A549 (cell line): ENCODE measurements at regions not wholly inside any gene's neighbourhood (a gene's known extent, or its start where the extent isn't known, plus 50 kb on each side); places are given as distances from the start of the nearest gene placed in this dataset.
A peak's percentile ranks its signal among the peaks of the same experiment; 100 is the strongest.

ENCODE experiments used
- ATAC-seq, 2 experiments: fragments of 200-7000 bp in 1 of 2; fragments of >200 bp in 1 of 2; cut with Nextera tagmentation in 1 of 2; cut with Tn5 transposase in 1 of 2; 3 replicates each; pipeline versions ENCODE4 v1.8.0 to v1.9.1; 2018 to 2020; ENCODE audit warnings: mild to moderate bottlenecking in 1 of 2, moderate library complexity in 1 of 2
- CTCF ChIA-PET: fragments of 300-600 bp; sonication (Branson Sonifier 250); formaldehyde crosslinking; extraction: SDS; loops from one replicate; lab custom pipeline; 2021; ENCODE audit warnings: antibody characterized with exemption, inconsistent platforms; lab: Yijun Ruan, JAX
- POLR2A ChIA-PET: fragments of 350-600 bp; formaldehyde crosslinking; extraction: SDS; loops from one replicate; lab custom pipeline; 2021; ENCODE audit warnings: antibody characterized with exemption, inconsistent platforms; lab: Yijun Ruan, JAX
- DNase-seq, 2 experiments: peaks; one replicate each; pipeline versions ENCODE4 v3.0.0 to v3.0.0-alpha.2; 2011 to 2016; ENCODE audit warnings: low read depth in 1 of 2, low spot score in 1 of 2
- FAIRE-seq: peaks from 2 replicates; lab custom pipeline; 2011; peaks lifted over from hg19 to GRCh38; lab: Jason Lieb, UNC
- H3K27ac ChIP-seq, 2 experiments: fragments of >200 bp; sonication (Bioruptor Twin); formaldehyde crosslinking; 3 replicates each; pipeline ENCODE4 v1.5.1; 2016 to 2017
- H3K4me1 ChIP-seq: fragments of >200 bp; sonication (Bioruptor Twin); formaldehyde crosslinking; 3 replicates; pipeline ENCODE4 v1.6.1; 2016
- H3K4me2 ChIP-seq: fragments of >200 bp; sonication (Bioruptor Twin); formaldehyde crosslinking; 3 replicates; pipeline ENCODE4 v1.6.1; 2016
- H3K4me3 ChIP-seq: fragments of >200 bp; sonication (Bioruptor Twin); formaldehyde crosslinking; 3 replicates; pipeline ENCODE4 v1.5.1; 2016
- H3K9me3 ChIP-seq: fragments of >200 bp; sonication (Bioruptor Twin); formaldehyde crosslinking; 3 replicates; pipeline ENCODE4 v1.6.1; 2016
- BHLHE40 ChIP-seq: IDR thresholded peaks from 2 replicates; pipeline ENCODE4 v1.6.1; 2012; ENCODE audit warnings: low read depth, low read length, inconsistent platforms
- CBX8 ChIP-seq: fragments of 200-600 bp; sonication (generic); IDR thresholded peaks from 2 replicates; pipeline ENCODE4 v1.6.1; 2016
- CHD2 ChIP-seq: fragments of 150-350 bp; IDR thresholded peaks from 2 replicates; pipeline ENCODE4 v1.6.1; 2014; ENCODE audit warnings: low read length; ENCODE audit not compliant: partially characterized antibody
- CHD4 ChIP-seq: fragments of 200-600 bp; sonication (generic); IDR thresholded peaks from 2 replicates; pipeline ENCODE4 v1.6.1; 2016; ENCODE audit warnings: antibody characterized with exemption, mild to moderate bottlenecking, borderline replicate concordance
- EHMT2 ChIP-seq: fragments of 200-600 bp; sonication (generic); IDR thresholded peaks from 2 replicates; pipeline ENCODE4 v1.6.1; 2016; ENCODE audit warnings: antibody characterized with exemption, low read depth, mild to moderate bottlenecking, moderate library complexity
- EP300 ChIP-seq, 2 experiments: fragments of >200 bp; sonication (Bioruptor Twin); formaldehyde crosslinking; IDR thresholded peaks; 2 replicates in 1 of 2; 3 replicates in 1 of 2; pipeline ENCODE4 v1.6.1; 2016 to 2017
- HDAC2 ChIP-seq: fragments of 200-600 bp; sonication (generic); IDR thresholded peaks from 2 replicates; pipeline ENCODE4 v1.6.1; 2016
- HOXB13 ChIP-seq: fragments of 250-450 bp; sonication (Bioruptor Pico); IDR thresholded peaks from 2 replicates; pipeline ENCODE4 v1.5.0; 2020; ENCODE audit warnings: low read depth, mild to moderate bottlenecking, moderate library complexity
- HOXB5 ChIP-seq: fragments of 250-450 bp; sonication (Bioruptor Pico); IDR thresholded peaks from 2 replicates; pipeline ENCODE4 v1.5.0; 2020; ENCODE audit warnings: mild to moderate bottlenecking, moderate library complexity
- JUN ChIP-seq, 2 experiments: fragments of >200 bp; sonication (Bioruptor Twin); formaldehyde crosslinking; IDR thresholded peaks; 2 replicates in 1 of 2; 3 replicates in 1 of 2; pipeline ENCODE4 v1.6.1; 2016 to 2017
- MAZ ChIP-seq: fragments of 150-350 bp; IDR thresholded peaks from 2 replicates; pipeline ENCODE4 v1.6.1; 2014; ENCODE audit warnings: antibody characterized with exemption, low read depth, low read length, borderline replicate concordance
- NFE2L2 ChIP-seq: fragments of 150-350 bp; conservative IDR thresholded peaks from 2 replicates; pipeline ENCODE4 v1.6.1; 2014; ENCODE audit warnings: low read length
- NPAS2 ChIP-seq: fragments of 250-450 bp; sonication (Bioruptor Pico); IDR thresholded peaks from 2 replicates; pipeline ENCODE4 v1.8.0; 2022; ENCODE audit warnings: mild to moderate bottlenecking, moderate library complexity, borderline replicate concordance
- NR3C1 ChIP-seq: fragments of >200 bp; sonication (Bioruptor Twin); formaldehyde crosslinking; IDR thresholded peaks from 3 replicates; pipeline ENCODE4 v1.6.1; 2017
- PBX3 ChIP-seq: IDR thresholded peaks from 2 replicates; pipeline ENCODE4 v1.6.1; 2012
- POLR2A ChIP-seq: IDR thresholded peaks from 2 replicates; pipeline ENCODE4 v1.6.1; 2012; ENCODE audit warnings: mild to moderate bottlenecking, low read length
- POLR2AphosphoS2 ChIP-seq: conservative IDR thresholded peaks from 2 replicates; pipeline ENCODE4 v1.6.1; 2012; ENCODE audit warnings: low read length, improper control_type of control experiment, inconsistent platforms
- RCOR1 ChIP-seq: fragments of 150-350 bp; IDR thresholded peaks from 2 replicates; pipeline ENCODE4 v1.6.1; 2014; ENCODE audit warnings: antibody characterized with exemption, low read length, low read depth
- RFX5 ChIP-seq: fragments of 450-650 bp; IDR thresholded peaks from 2 replicates; pipeline ENCODE4 v1.7.1; 2014; ENCODE audit warnings: antibody characterized with exemption, mild to moderate bottlenecking, moderate library complexity
- WGBS: methylation state at CpG from one replicate; pipeline ENCODE4 v1.1.6; 2017; ENCODE audit errors: missing lambda C conversion rate; 5-methylcytosine and 5-hydroxymethylcytosine counted together
- TF ChIP-seq, protein P1 (sequence below): fragments of 450-650 bp; IDR thresholded peaks from 2 replicates; pipeline ENCODE4 v1.6.1; 2014; ENCODE audit warnings: antibody characterized with exemption
- TF ChIP-seq, protein P2 (sequence below): fragments of >200 bp; sonication (Bioruptor Twin); formaldehyde crosslinking; IDR thresholded peaks from 2 replicates; pipeline ENCODE4 v1.6.1; 2016

GRCh38 chr16:22670551-22671041 is 143.4 kb upstream of the HS3ST2 start:
- ATAC-seq = peak in 1 of 2 experiments; percentile 60; a peak in 2 of 6 replicates
- H3K27ac ChIP-seq = no peak overlapping the region
- FAIRE-seq = no peak
- no peak overlapping the region for H3K4me3 ChIP-seq
- peak; percentile 13 to 60 for DNase-seq
- H3K9me3 ChIP-seq = no peaks in the 10 kb centered on the region
- TF ChIP-seq CHD2 (no peak), POLR2A (no peak), NPAS2 (CRISPR knock-in tag) (no peak), HDAC2 (no peak), POLR2AphosphoS2 (no peak), RCOR1 (no peak), PBX3 (0 out of 2 replicates have a peak, but pooled peaks have one; percentile 11)
- TF ChIP-seq, protein P1, sequence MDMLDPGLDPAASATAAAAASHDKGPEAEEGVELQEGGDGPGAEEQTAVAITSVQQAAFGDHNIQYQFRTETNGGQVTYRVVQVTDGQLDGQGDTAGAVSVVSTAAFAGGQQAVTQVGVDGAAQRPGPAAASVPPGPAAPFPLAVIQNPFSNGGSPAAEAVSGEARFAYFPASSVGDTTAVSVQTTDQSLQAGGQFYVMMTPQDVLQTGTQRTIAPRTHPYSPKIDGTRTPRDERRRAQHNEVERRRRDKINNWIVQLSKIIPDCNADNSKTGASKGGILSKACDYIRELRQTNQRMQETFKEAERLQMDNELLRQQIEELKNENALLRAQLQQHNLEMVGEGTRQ = peak; percentile 67
- 24% methylated on average over 7 of the region's 7 CpGs for WGBS
- CTCF ChIA-PET = interaction anchor here (1.1 to 1.2 kb wide), 2 partner anchors 12 to 307 kb away, joined by 3 to 4 read pairs; no protein-coding TSS in a partner anchor
- POLR2A ChIA-PET = no interaction called here
- no peaks in the 10 kb centered on the region for H3K4me1 ChIP-seq
- H3K4me2 ChIP-seq = peak overlapping the region; percentile 27; the same call in 2 of the 3 replicates

- Histone ChIP-seq H3K4me2 (no peak overlapping the region), H3K4me1 (no peaks in the 10 kb centered on the region), H3K4me3 (no peak overlapping the region), H3K9me3 (no peaks in the 10 kb centered on the region), H3K27ac (no peak overlapping the region)
- ChIA-PET CTCF (interaction anchor here (1.0 to 1.2 kb wide), 4 partner anchors 11 to 306 kb away, joined by 3 to 4 read pairs (median 4); no protein-coding TSS in a partner anchor), POLR2A (no interaction called here)
- WGBS = 17% methylated on average over 4 of the region's 4 CpGs
- FAIRE-seq = no peak
- DNase-seq = no peak
- no peak for ATAC-seq
- TF ChIP-seq CBX8 (no peak), NR3C1 (no peak), HOXB13 (no peak), POLR2AphosphoS2 (no peak), JUN (IDR thresholded peaks at IDR 0.05) (no peak), BHLHE40 (no peak), MAZ (no peak), RFX5 (no peak), CHD4 (no peak)
Measured at GRCh38 chr16:22671301-22672076, 142.5 kb upstream of the HS3ST2 start.

DNA sequence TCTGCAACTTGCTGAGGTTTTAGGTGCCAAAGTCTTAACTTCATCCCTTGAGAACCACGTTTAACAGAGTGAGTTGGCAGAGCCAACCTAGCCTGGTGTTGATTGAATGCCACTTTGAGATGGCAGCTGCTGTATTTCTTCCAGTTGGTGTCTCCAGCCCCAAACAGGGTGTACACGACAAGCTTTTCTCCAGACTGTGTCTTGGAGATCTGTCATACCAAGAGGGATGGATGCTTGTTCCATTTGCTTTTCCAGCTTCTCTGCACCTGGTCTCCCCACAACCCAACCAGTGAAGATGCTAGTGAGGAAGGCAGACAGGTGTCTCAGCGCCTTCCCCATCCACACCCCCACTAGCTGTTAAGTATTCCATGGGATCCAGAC is 141.1 kb upstream of the HS3ST2 start:
- no peaks in the 10 kb centered on the region for H3K9me3 ChIP-seq
- TF ChIP-seq CHD4 (no peak), MAZ (no peak), NFE2L2 (no peak), HOXB5 (CRISPR knock-in tag) (no peak), BHLHE40 (no peak), EP300 (IDR thresholded peaks at IDR 0.05) (no peak), POLR2A (no peak), EHMT2 (no peak)
- TF ChIP-seq, protein P2, sequence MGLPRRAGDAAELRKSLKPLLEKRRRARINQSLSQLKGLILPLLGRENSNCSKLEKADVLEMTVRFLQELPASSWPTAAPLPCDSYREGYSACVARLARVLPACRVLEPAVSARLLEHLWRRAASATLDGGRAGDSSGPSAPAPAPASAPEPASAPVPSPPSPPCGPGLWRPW = no peak
- TF ChIP-seq, all 56 proteins: peak for 0
- Histone ChIP-seq H3K4me3 (no peak overlapping the region), H3K4me1 (no peaks in the 10 kb centered on the region), H3K27ac (no peak overlapping the region), H3K4me2 (no peak overlapping the region)
- CTCF ChIA-PET = interaction anchor here (1.0 to 1.1 kb wide), 2 partner anchors 11 to 304 kb away, joined by 3 to 4 read pairs; no protein-coding TSS in a partner anchor
- FAIRE-seq (no peak), ATAC-seq (no peak), DNase-seq (no peak)
- 2% methylated on average over 3 of the region's 3 CpGs for WGBS
- POLR2A ChIA-PET = no interaction called here
